ENCODE measurements at regions not wholly inside any gene's neighbourhood (a gene's known extent, or its start where the extent isn't known, plus 50 kb on each side); places are given as distances from the start of the nearest gene placed in this dataset.

GRCh38 chr1:38724160-38725131 is 135.1 kb downstream of the RRAGC start:
- DNase-seq (ENCODE audit: low spot score in 2 of 2) (no peak), FAIRE-seq (no peak)

DNA sequence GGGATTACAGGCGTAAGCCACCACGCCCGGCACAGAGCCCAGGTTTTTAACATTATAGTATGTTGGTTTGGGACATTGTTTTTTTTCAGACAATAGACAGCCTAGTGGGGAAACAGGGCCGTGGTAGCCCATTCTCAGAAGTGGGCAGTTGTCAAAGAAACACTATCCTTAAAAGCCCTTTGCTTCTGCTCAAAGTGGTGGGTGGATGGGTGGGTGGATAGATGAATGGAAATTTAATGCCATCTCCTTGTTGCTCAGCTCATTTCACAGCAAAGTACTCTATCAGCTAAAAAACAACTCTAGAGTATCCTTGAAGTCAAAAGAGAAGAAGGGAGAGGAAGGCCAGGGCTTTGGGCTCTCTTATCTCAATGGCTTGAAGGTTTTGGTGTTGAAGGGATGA is 137.8 kb downstream of the RRAGC start:
- FAIRE-seq, result no peak

DNA sequence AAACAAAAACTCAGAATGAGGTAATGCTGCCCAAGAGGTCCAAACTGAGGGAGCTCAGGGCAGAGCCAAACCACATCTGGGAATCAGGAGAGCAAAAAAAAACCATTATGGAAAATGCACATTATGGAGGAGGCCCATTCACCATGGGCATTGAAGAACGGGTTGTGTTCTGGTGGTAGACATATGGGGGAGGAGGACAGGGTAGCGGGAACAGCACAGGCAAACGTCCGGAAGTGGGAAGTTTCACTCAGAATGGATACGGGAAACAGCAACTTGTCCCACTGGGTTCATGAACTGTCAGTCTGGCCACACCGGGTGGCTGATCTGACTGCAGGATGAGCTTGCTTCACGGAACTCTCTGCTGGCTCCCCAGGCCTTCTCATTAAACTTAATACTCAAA is 139.7 kb downstream of the RRAGC start:
- FAIRE-seq, result no peak
- no peak for DNase-seq (ENCODE audit: low spot score in 2 of 2)

More for the DNA sequence above, 137.8 kb downstream of the RRAGC start:
- DNase-seq (ENCODE audit: low spot score in 2 of 2), result no peak

GRCh38 chr1:38718031-38718430 is 141.5 kb downstream of the RRAGC start:
- no peak for FAIRE-seq

GRCh38 chr1:38716229-38716628 is 143.3 kb downstream of the RRAGC start:
- DNase-seq (ENCODE audit: low spot score in 2 of 2), result no peak
- no peak for FAIRE-seq

More at GRCh38 chr1:38718031-38718430, 141.5 kb downstream of the RRAGC start:
- no peak for DNase-seq (ENCODE audit: low spot score in 2 of 2)

- FAIRE-seq, result no peak
- DNase-seq (ENCODE audit: low spot score in 2 of 2), result no peak
These were observed 144.2 kb downstream of the RRAGC start for GRCh38 chr1:38715415-38715814.

GRCh38 chr1:38712046-38712445 is 147.5 kb downstream of the RRAGC start:
- no peak for FAIRE-seq
- DNase-seq (ENCODE audit: low spot score in 2 of 2), result no peak

DNA sequence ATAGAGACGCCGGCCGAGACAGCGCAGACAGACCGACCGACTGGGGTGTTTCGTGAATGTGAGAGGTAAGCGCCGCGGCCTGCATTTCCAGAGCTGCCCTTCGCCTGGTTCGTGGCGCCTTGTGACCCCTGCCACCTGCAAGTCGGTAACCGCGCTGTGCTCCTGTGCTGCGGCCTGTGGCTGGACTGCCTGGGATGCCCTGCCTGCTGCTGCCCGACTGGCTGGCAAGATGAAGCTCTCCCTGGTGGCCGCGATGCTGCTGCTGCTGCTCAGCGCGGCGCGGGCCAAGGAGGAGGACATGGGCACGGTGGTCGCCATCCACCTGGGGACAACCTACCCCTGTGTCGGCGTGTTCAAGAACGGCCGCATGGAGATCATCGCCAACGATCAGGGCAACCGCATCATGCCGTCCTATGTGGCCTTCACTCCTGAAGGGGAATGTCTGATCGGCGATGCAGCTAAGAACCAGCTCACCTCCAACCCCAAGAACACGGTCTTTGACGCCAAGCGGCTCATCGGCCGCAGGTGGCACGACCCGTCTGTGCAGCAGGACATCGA is 150.8 kb downstream of the RRAGC start:
- DNase-seq (ENCODE audit: low spot score in 2 of 2) (no peak), FAIRE-seq (no peak)

- no peak for FAIRE-seq
- DNase-seq (ENCODE audit: low spot score in 2 of 2), result no peak
These were observed 158.5 kb downstream of the RRAGC start for GRCh38 chr1:38701088-38701487.

DNA sequence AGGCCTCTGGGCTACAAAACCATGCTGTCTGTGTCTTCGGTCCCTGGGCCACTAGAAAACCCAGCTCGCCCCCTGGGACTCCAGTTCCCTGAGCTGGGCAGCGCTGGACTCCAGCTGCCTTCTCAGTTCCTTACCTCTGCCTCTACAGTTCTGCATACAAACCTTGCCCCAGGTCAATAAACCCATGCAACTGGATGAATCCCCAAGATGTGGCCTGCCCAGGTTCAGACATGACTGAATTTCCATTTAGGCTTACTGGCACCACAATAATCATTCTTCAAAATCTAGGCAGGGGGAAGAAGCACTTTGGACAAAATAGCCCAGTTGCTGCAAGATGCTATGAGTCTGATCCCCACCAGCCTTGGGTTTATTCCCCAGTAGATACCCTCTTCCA is 159.5 kb downstream of the RRAGC start:
- FAIRE-seq (no peak), DNase-seq (ENCODE audit: low spot score in 2 of 2) (no peak)

DNA sequence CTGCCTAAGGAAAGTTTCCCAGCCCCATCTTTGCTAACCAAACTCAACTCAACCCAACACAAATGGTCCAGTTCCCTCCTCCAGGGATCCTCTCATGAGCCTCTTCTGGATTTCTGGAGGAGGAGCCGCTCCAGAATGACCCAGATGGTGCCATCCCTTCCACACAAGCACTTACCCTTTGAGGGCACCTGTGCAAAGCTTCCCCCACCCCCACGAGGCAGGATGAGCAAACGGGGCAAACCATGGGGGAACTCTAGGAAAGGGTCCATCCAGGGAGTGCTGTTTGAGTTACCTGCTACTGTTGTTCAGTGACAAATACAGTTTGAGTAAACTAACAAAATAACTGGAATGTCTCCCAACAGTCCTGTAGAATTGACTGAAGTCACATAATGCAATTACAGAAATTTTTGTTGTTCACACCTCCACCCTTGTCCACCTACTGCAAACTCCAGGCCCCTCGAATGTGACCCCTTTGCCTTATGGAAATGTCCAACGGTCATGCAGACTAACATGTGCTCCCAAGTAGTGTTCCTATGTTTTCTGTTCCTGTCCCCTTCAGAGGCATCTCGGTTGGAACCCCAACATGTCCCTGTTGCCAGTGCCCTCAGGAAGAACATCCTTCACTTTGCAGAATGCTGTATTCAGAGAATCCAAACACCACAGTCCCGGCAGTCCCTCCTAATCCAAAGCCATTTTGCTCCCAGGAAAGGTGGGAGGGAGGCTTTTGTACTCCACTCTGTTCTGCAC is 160.1 kb downstream of the RRAGC start:
- DNase-seq (ENCODE audit: low spot score in 2 of 2), result no peak
- no peak for FAIRE-seq

- FAIRE-seq (no peak), DNase-seq (ENCODE audit: low spot score in 2 of 2) (no peak)
These were observed 162.2 kb downstream of the RRAGC start for GRCh38 chr1:38697387-38697786.

- no peak for DNase-seq (ENCODE audit: low spot score in 2 of 2)
- no peak for FAIRE-seq
These were observed 163.2 kb downstream of the RRAGC start for GRCh38 chr1:38696371-38696770.

DNA sequence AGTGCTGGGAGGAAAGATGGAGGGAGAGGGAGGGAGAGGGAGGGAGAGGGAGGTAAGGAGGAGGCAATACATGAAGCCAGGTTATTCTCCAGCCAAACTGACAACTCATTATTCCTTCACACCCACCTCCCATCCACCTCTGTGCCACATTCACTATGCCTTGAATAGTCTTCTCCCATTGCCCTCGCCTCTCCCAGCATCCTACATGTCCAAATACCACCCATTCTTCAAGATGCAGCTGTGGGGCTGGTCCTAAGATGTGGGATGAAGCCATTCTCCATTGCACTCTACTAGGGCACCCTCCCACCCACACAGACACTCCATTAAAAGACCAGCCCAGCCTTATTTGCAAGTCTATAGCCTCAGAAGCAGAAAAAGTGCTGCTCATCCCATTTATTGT is 165.8 kb downstream of the RRAGC start:
- DNase-seq (ENCODE audit: low spot score in 2 of 2), result no peak
- no peak for FAIRE-seq

DNA sequence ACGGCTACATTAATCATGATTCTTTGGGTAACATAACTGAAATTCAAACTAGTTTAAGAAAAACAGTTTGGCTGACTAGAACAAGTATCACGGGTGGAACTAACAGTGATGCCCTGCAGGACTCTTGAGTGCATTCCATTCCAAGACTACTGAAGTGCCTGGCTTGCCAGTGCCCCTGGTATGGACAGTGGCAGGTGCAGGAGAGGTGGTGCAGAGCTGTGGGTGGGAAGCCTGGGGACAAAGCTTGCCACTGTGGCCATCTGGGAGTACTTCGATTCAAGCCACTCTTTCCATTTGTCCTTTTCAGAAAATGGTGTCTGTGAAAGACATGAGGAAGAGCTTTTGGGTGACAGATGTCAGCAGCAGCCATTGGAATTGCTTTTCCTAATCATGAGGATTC is 166.5 kb downstream of the RRAGC start:
- FAIRE-seq (no peak), DNase-seq (ENCODE audit: low spot score in 2 of 2) (no peak)

GRCh38 chr1:38690790-38691449 is 168.7 kb downstream of the RRAGC start:
- no peak for FAIRE-seq
- no peak for DNase-seq (ENCODE audit: low spot score in 2 of 2)

DNA sequence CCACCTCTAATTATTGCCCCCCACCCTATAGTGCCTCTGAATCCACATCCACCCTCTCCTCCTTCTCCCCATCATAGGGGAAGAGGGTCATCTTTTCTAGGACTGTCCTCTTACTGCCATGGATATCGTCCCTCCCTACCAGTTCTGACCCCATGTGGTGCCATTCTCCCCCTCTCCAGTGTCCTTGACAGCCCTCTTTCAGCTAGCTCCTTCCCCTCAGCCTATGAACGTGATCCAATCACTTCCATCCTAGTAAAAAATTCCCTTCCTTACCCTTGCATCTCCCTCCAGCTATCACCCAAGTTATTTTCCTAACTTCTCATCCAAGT is 172.7 kb downstream of the RRAGC start:
- no peak for DNase-seq (ENCODE audit: low spot score in 2 of 2)
- no peak for FAIRE-seq

DNA sequence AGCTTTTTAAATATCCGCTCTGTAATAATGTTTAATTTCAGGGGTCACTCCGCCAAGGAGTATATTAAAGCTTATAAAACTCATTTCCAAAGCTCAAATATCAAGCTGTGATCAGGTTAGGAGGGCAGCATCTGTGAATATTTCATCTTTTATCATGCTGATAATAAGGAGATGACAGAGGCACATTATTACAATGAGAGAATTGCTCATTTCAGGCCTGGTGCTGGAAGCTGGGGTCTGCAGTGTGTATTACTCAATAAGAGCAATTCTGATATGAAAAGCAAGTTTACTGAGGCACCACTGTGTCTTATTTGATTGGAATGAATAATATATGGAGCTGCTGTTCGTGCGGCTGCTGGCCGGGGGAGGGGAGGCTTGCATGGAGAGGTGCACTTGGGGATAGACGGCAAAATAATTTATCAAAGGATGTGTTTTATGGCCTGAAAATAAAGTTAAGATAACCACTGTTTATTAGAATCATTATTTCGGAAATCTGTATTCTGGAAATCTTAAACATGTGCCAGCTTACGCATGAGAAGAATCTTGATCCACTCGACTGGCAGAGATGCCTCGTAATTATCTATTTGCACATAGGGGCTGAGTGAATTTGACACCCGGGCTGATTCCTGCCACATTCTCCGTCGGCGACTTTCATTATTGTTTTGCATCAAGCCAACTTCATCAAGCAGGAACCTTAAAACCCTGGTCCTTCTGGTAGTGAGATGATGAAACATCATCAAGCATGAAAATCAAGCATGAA is 173.2 kb downstream of the RRAGC start:
- no peak for FAIRE-seq
- DNase-seq (ENCODE audit: low spot score in 2 of 2), result no peak

DNA sequence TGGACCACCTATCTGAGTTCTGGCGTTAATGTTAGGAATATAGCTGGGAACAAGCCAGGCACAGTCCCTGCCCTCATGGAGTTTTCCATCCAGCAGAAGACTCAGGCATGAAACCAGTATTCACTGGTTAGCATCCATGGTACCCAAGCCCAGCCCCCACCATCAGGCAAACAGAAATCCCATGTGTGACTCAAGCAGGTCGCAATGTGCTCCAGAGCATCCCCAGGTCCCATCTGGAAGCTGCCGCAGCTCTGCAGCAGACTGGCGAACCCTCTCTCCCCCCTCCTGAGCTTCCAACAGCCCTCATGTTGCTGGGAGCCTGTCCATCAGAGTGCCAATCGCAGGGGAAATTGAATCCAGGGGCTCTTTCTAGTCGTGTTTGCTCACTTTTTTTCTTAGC is 174.2 kb downstream of the RRAGC start:
- FAIRE-seq, result no peak
- DNase-seq (ENCODE audit: low spot score in 2 of 2), result no peak

DNA sequence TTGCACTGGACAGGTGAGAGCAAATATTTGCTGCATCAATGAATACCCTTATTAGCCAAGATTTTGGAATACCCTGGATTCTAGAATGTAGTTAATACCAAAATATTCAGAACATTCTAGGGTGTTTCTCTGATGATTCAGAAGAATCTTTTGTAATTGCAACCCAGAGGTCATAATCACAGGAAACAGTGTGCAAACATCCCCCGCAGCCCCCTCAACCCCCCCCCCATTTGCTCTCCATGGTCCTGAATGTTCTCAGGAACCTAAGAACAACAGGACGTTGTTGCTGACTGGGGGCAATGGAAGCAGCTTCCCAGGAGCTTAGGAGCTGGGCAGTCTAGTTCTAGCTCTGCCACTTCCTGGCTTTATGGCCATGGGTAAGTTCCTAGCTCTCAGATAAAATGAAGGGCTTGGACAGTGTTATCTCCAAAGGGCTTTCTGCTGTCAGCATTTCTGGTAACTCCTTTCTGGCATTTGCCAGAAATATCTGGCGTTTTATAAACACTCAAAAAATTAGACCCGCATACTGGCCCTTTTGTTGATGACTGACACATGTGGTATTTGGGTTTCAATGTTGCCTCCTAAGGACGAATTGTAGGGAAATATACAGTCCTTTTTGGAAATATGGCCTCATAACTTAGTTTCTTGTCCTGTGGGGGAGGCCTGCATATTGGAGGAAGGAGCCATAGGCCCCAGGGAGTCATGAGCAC is 178.6 kb downstream of the RRAGC start:
- FAIRE-seq (no peak), DNase-seq (ENCODE audit: low spot score in 2 of 2) (no peak)
